HG02642 (cell line): ENCODE measurements at regions not wholly inside any gene's neighbourhood (a gene's known extent, or its start where the extent isn't known, plus 50 kb on each side); places are given as distances from the start of the nearest gene placed in this dataset.
"Not testable (repeated sequence)": the region's sequence is repeated elsewhere in the genome, so short reads cannot be mapped to it uniquely, and the experiment has no call there.

Experiments used
- ATAC-seq: cut with Tn5 transposase; IDR thresholded peaks from one replicate; pipeline ENCODE4 v1.9.1; 2021; ENCODE audit warnings: mild to moderate bottlenecking; ENCODE audit not compliant: unreplicated experiment, poor library complexity

DNA sequence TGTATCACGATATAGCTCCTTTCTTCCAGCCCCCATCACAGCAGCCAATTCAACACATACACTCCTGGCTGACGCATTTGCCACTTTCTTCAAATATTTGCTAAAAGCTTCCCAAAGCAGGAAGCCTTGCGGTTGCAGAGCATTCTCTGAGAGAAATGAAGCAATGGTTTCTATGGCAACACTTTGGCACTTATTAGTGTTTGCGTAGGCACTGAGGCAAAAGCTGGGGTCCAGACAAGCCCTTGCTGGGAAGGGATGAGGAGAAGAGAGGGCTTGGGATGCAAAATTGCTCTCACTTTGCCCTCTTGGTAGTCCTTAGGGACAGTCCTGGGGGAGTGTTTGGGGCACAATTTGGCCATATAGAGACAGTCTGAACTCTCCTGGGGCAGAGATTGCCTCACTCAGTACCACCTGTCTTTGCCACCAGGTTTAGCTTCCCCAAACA is 55.0 kb upstream of the PAK3 start:
- no peak for ATAC-seq

DNA sequence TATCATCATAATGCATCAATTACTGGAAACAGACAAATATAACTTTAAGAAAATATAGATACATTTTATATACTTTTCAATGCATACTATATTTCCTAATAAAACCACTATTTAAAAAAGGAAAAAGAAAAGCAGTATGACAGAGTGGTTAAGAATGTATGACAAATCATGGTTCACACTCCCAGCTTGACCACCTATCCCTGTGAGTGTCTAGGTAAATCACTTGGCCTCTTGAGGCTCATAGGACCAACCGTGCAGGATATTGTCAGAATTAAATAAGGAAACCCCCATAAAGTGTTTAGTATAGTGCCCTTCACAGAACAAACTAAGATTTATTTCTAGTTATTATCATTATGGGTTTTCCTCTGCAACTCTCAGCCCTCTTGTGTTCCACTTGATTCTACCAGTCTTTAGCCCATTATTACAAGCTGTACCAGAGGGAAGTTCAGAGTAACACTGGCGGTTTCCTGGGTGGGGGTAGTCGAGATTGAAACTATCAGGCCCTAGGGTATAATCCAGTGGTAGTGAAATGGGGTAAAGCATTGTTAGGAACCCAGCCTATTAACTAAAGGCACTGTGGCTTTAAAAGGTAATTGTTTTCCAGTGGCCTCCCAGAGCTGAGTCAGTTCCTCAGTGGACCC is 55.5 kb upstream of the PAK3 start:
- no peak for ATAC-seq

DNA sequence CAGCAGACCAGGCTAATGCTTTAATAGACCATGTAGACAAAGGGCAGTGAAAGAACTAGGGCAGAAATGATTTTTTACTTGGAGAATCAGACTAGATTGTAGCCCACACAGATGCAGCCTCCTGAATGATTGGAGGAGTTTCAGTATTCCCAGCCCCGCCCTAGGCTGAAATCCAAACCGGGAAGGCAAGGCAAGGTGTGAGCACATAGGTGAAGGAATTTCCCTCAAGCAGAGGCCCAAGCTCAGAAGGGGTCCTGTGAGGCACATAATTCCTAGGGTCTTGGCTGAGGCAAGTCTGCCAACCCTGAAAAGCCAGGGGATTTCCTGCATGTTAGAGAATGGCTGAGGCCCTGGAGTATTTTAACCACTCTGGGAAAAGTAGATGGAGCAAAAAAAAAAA is 56.4 kb upstream of the PAK3 start:
- ATAC-seq: no peak

DNA sequence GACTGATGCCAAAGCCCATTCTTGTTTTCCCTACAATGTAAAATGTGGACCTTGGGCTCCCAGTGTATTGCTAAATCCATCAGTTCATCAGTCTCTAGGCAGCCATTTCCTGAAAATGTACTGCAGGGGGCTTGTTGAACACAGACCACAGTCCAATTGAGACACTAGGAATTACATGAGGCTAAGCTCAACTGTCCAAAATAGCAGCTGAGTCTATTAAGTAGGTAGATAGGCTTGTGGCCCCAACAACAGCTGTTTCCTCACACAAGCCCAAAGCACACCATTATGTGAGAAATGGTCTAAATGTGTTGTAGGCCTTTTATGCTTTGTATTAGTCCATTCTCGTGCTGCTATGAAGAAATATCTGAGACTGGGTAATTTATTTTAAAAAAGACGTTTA is 60.0 kb upstream of the PAK3 start:
- ATAC-seq: no peak

DNA sequence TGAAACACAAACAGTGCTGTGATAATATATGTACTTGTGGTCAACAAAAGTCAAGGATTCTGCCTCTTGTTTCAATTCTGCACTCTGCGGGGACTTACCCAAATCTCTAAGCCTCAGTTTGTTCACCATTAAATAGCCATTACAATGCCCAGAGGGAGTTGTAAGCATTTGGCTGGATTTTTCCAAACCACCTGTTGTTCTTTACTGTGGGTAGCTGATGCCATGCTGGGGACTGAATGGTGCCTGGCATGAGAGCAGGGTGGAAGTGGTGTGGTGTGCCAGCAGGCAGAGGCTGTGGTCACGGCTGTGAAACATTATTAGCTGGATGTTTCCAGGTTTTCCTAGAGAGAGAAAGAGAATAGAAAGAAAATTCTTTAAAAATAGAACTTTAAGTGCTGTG is 60.7 kb upstream of the PAK3 start:
- no peak for ATAC-seq

DNA sequence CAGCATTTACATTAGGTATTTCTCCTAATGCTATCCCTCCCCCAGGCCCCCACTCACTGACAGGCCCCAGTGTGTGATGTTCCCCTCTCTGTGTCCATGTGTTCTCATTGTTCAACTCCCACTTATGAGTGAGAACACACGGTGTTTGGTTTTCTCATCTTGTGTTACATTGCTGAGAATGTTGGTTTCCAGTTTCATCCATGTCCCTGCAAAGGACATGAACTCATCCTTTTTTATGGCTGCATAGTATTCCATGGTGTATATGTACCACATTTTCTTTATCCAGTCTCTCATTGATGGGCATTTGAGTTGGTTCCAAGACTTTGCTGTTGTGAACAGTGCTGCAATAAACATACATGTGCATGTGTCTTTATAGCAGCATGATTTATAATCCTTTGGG is 73.0 kb upstream of the PAK3 start:
- not testable (repeated sequence) for ATAC-seq

DNA sequence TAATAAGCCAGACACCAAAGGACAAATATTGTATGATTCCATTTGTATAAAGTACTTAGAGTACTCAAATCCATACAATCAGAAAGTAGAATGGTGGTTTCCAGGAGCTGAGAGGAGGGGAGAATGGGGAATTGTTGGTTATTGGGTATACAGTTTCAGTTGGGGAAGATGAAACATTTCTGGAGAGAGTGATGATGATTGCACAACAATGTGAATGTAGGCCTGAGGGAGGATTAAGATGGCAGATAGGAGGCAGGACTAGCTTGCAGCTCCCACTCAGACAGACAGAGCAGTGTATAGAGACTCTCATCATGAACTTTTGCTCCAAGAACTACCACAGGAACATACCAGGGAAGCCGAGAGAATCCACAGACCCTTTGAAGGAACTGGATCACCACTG is 75.7 kb upstream of the PAK3 start:
- ATAC-seq: no peak

DNA sequence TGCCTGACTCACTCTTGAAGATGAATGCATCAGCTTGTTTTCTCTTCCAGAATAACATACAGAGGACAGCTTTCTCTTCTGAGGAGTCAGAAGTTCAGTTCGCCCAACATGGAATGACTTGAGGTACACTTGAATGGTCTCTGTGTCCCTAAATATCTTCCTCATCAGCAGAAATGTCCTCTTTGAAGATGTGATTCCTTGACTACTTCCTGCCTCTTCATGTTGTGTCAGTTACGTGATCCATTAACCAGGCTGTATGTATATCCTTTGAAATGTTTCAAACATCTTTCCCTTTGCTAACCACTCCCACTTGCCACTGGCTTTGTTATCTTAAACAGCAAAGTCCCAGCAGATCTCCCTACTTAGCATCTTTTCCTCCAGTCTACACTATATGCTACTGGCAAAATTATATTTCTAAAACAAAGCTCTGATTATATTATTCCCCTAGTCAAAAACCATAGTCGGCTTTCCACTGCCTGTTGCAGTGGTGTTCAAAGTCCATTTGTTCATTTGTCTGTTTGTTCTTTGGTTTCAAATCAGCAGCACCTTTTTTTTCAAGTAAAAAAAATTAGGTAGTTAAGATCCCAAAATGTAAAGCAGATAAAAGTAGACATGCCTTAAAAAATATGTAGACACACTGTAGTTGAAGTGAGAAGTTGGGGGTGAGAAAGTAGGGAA is 82.1 kb upstream of the PAK3 start:
- no peak for ATAC-seq

DNA sequence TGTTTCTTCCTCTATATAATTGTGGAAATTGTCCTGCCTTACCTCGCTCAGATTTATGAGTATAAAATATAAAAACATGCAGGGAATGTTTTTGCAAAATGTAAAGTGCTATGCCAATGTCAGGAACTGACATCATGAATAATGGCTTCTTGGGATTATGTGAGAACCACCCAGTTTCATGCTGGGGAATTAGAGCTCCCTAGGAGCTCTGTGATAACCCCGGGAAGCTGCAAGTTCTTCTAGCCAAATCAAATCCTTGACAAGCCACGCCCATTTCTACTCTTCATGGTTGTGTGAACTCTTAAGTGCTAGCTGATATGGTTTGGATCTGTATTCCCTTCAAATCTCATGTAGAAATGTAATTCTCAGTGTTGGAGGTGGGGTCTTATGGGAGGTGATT is 85.9 kb upstream of the PAK3 start:
- ATAC-seq: no peak

DNA sequence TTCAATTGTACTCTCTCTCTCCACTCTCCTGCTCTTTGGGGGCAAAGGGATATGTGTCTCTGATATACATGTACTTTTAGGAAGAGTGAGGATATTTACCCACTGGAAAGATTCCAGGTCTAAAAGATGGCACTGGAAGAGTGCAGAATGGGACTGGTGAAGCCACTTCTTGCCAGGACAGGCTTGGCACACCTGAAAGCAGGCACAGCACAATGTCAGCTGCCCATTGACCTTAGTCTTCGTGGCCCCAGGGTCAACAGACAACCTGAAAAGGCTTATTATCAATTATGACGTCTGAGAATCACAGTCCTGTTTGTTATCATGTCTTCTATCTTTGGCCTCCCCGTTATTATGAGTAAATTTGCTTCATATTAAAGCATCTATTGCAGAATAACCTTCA is 86.7 kb upstream of the PAK3 start:
- ATAC-seq: no peak

DNA sequence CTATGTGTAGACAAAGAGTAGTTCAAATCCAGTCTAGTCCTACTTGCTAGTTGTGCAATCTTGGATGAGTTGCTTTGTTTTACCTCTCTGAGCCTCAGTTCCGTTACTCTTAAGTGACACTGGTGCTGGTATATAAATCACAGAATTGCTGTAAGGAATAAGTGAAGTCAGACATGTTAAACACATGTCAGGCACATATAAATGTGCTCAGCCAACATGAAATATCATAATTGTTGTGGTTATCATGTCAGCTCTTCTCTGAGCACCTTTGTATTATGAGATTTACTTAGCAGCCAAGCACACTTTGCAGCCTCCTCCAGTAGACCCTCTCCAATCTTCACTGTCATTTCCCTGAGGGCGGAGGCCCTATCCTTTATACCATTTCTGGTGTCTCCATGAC is 87.9 kb upstream of the PAK3 start:
- no peak for ATAC-seq

DNA sequence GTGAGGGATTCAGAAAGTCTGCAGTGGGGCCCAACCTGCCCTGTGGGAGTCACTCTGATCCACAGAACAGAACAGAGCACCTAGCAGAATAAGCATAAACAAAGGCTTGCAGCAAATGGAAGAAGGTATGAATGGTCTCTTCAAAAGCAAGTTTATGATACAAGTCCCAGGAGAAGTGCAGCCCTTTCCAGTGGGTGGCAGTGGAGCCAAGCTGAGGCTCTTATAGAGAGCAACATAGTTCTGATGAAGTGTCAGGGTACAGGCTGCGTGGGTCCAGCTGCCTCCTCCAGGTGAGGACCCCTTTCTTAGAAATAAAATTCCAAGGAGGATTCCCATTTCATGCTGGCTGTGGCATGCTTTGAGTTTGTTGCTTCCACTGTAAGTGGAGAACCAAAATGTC is 88.8 kb upstream of the PAK3 start:
- ATAC-seq: no peak

DNA sequence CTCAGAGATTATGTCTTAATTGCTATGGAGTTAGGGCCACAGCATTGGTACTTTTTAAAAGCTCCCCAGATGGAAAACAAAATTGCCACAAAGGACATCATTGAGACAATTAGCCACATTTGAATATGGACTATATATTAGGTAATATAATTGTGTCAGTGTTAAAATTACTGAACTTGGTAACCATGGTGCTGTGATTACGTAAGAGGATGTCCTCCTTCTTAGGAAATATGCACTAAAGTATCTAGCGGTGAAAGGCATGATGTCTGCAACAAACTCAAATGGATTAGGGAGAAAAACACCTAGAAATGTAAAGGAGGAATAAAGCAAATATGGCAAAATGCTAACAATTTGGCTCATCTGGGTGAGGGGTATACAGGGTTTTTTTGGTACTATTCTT is 89.9 kb upstream of the PAK3 start:
- ATAC-seq: no peak

DNA sequence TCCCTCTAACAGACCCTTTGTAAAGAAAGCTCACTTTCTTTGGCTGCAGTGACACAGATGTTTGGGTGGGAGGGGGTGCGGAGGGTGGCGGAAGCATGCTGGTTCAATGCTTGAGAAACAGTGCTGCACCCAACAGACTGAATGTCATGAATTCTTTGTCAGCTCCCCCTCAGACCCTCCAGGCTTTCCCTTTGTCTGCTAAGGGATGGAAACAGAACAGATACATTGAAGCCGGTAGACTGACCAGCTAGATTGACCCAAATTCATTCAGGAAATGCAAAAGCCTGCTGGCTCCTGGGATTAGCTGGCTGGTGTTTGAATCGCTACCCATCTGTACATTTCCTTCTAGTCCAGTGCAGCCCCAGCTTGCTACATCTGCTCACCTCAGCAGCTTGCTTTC is 90.8 kb upstream of the PAK3 start:
- ATAC-seq: no peak

DNA sequence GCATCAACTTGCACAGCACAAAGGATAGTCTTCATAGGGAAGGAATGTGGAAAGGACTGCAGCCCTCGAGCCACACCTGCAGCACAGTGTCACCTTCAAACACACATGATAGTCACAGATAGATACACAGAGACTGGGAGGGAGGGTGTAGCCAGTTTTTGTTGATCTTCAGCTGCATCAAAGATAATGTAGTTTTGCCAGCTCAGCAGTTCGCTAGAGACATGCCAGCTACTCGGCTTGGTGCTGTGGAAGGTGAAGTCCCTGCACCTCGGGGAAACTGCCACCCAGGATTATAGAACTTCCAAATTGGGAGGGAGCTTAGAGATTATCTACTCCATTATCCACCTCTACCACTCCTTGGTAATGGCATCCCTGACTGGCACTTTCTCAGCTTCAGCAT is 92.9 kb upstream of the PAK3 start:
- ATAC-seq: no peak

DNA sequence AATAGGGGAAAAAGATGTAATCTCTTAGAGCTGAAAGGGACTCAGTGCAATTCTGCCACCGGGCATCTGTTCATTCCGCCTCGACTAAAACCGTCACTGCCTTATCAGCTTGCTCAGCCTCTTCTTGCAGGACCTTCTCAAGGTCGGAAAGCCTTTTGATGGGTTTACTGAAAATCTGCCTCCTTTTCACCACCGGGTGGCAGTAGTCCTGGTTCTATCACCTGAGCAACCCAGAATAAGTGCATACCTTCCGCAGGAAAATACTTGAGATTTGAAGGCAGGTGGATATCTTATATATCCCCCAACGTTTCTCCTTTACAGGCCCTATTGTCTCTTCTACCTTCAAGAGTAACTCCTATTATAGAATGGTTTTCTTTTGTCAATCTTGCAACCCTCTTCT is 103.4 kb upstream of the PAK3 start:
- ATAC-seq: no peak

DNA sequence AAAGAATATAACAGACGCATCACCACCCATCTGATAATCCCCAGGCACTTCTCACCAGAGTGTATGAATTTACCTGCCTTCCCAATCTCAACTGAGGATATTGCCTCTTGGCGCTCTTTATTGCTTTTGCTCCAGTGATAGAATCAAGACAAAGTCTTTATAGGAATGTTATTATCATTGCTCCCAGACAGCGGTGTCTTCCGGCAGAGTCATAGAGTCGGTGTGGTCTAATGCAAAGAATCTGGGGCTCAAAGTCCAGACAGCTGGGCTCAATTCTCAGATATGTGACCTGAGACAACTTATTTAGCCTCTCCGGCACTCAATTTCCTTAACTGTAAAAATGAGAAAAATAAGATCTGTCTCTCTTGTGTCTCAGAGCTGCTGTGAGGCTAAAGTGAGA is 106.1 kb upstream of the PAK3 start:
- ATAC-seq: no peak

DNA sequence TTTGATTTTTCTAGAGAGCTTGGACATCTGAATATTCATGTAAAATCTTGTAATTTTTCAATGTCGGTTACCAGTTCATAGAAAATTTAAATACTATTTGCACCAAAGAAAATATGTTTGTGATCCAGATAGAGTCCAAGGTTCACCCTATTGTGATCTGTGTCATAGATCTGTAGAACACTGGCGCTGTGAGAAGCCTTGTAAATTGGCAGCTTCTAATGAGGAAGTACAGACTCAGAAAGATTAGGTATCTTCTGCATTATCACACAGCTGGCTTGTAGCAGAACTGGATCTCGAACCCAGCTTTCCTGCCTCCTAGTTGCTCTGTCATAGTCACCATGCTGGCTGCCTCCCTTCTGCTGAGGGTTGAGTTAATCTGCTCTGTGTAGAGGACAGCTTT is 106.5 kb upstream of the PAK3 start:
- no peak for ATAC-seq

DNA sequence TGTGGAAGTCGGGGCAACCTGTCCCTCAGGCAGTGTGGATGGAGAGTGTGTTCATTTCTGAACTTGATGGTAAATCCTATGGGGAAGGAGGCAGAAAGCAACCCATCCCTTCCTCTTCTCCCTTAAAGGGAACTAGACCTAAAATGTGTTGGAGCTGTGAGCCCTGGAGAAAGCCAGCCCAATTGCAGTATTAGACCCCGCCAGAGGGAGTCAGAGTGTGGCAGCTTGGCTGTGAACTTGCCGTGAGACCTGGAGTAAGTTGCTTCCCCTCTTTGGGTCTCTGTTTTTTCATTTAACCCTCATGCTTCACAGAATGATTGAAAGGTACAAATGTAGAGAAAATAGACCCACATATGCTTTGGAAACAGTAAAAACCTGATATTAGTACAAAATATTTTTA is 108.7 kb upstream of the PAK3 start:
- no peak for ATAC-seq

DNA sequence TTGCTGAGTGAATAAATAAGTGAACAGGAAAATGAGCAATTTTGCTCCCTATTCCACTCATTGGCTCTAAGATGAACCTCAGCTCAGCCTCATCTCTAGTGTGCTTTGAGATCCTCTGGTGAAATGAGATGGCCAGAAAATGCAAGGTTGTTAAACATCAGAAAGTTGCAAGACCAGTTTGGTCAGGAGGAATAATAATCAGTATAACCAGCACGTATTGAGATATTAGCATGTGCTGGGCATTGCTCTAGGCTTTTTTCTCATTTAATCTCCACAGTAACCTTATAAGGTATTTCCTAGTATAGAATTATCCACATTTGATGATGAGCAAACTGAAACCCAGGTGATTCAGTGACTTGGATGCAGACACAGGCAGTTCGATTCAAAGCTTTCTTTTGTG is 110.5 kb upstream of the PAK3 start:
- no peak for ATAC-seq

DNA sequence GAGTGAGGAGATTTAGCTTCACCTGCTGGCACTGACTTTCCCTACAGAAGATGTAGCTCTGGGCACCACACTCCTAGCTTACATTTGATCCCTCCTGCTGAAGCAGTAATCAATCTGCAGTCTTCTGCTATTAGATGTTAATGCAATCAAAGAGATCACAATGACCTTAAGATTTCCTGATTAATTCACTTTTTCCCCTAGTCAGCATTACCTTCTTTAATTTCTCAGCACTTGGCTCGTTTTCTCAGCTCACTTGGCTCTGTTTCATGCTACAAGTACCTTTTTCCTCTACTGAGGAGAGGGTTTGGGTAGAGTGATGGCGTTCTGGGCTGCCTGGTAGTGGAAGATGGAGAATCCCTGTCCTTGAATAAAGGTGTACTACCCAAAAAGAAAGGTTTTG is 113.0 kb upstream of the PAK3 start:
- no peak for ATAC-seq

DNA sequence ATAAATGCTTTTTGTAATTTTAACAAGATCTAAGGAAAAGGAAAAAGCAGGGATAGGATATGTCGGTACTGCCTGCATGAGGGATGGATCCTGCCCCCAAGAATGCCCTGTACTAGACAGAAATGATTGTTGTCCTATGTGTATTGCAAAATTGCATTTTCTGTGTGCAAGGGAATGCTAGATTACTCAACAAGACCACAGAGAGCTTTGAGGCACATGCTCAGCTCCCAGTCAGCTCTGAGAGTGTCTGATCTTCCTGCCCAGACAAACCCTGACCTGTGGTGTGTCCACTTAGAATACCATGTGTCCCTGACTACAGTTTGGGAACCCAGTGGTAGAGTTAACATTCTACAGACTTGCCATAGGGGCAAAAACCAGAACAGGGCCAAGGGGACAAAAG is 129.2 kb upstream of the PAK3 start:
- ATAC-seq: no peak

DNA sequence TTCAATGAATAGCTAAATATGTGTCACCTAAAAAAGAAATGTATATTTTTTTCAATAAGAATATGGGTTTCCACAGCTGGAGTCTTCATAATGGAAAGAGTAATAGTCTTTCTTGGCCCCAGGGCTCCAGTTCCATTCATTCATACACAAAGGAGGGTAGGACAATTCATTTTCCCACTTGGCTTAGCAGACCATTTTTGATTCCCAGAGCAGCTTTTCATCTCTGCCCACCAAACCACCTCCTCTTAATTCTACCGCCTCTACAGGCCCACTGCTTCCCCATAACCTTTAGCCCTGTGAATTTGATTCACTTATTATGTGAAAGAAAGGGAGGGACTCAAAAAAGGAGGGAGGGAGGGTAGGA is 129.9 kb upstream of the PAK3 start:
- no peak for ATAC-seq
